Astrocyte of the cerebellum (primary cell): ENCODE measurements at regions not wholly inside any gene's neighbourhood (a gene's known extent, or its start where the extent isn't known, plus 50 kb on each side); places are given as distances from the start of the nearest gene placed in this dataset.

Experiments
- DNase-seq: peaks from one replicate; pipeline ENCODE4 v3.0.0-alpha.2; 2011; ENCODE audit warnings: low read depth
- H3K4me3 ChIP-seq: 2 replicates; pipeline ENCODE4 v1.5.1; 2011; ENCODE audit warnings: mild to moderate bottlenecking, low read depth, low read length, moderate library complexity
- CTCF ChIP-seq: IDR thresholded peaks from 2 replicates; pipeline ENCODE4 v1.5.1; 2012; ENCODE audit warnings: low read length, low read depth, moderate library complexity, mild to moderate bottlenecking; ENCODE audit errors: missing control alignments
- in situ Hi-C: cut with HindIII; loops from 2 replicates; pipeline ENCODE4 v1.10.0; 2017; ENCODE audit warnings: low sequenced_read_pairs

- DNase-seq = no peak
- no peak for TF ChIP-seq CTCF
- H3K4me3 ChIP-seq = no peak overlapping the region
- in situ Hi-C loops = no loop called here
Observed at GRCh38 chr22:35475545-35475944, 65.1 kb upstream of the RASD2 start.

- in situ Hi-C loops = no loop called here
- H3K4me3 ChIP-seq = no peak overlapping the region
- no peak for TF ChIP-seq CTCF
- peak; percentile 23 for DNase-seq
Observed at GRCh38 chr22:35476341-35476740, 64.3 kb upstream of the RASD2 start.

GRCh38 chr22:35477911-35478582 lies 62.6 kb upstream of the RASD2 start:
- peak; percentile 49 for DNase-seq
- no peak overlapping the region for H3K4me3 ChIP-seq
- in situ Hi-C loops = no loop called here
- no peak for TF ChIP-seq CTCF

- TF ChIP-seq CTCF = no peak
- in situ Hi-C loops = no loop called here
Observed at GRCh38 chr22:35478633-35479107, 62.0 kb upstream of the RASD2 start.

GRCh38 chr22:35479359-35479758 lies 61.3 kb upstream of the RASD2 start:
- in situ Hi-C loops = no loop called here
- TF ChIP-seq CTCF = no peak
- H3K4me3 ChIP-seq = no peak overlapping the region
- no peak for DNase-seq

More at GRCh38 chr22:35478633-35479107, 62.0 kb upstream of the RASD2 start:
- DNase-seq = no peak
- no peak overlapping the region for H3K4me3 ChIP-seq

- no peak overlapping the region for H3K4me3 ChIP-seq
- in situ Hi-C loops = no loop called here
- DNase-seq = peak; percentile 43
- TF ChIP-seq CTCF = no peak
Observed at GRCh38 chr22:35479985-35480550, 60.6 kb upstream of the RASD2 start.
